ENCODE measurements at regions not wholly inside any gene's neighbourhood (a gene's known extent, or its start where the extent isn't known, plus 50 kb on each side); places are given as distances from the start of the nearest gene placed in this dataset.
"Not testable (repeated sequence)": the region's sequence is repeated elsewhere in the genome, so short reads cannot be mapped to it uniquely, and the experiment has no call there.

DNA sequence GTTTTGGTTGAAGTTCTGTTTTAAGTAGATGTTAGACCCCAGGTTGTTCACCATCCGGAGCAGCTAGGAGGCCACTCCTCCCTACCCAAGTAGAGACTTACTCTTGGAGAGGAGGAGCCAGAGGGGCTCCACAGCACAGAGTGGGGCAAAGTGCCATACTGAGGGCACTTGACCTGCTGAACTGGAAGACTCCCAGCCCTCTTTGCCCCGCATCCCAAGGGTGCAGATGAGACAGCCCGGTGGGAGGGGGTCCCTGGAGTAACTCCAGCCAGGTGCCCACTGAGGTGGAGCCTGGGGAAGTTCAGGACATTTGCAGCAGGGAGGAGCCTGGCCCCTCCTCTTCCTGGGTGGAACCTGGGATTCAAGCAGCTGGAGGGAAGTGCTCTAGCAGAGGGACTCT lies 102.1 kb upstream of the GPR6 start:
- H3K4me3 Mint-ChIP-seq = no peak overlapping the region

GRCh38 chr6:109877028-109878004 lies 100.8 kb upstream of the GPR6 start:
- Mint-ChIP-seq H3K4me3 (peak overlapping the region; percentile 6 to 55 (median 26)), H3K4me1 (peaks cover 18% of the 10 kb centered on the region), H3K9me3 (no peaks in the 10 kb centered on the region)

More for the DNA sequence above, 102.1 kb upstream of the GPR6 start:
- no peaks in the 10 kb centered on the region for H3K9me3 Mint-ChIP-seq
- no peaks in the 10 kb centered on the region for H3K27me3 Mint-ChIP-seq (ENCODE audit: low read depth)
- TF ChIP-seq, protein P1, sequence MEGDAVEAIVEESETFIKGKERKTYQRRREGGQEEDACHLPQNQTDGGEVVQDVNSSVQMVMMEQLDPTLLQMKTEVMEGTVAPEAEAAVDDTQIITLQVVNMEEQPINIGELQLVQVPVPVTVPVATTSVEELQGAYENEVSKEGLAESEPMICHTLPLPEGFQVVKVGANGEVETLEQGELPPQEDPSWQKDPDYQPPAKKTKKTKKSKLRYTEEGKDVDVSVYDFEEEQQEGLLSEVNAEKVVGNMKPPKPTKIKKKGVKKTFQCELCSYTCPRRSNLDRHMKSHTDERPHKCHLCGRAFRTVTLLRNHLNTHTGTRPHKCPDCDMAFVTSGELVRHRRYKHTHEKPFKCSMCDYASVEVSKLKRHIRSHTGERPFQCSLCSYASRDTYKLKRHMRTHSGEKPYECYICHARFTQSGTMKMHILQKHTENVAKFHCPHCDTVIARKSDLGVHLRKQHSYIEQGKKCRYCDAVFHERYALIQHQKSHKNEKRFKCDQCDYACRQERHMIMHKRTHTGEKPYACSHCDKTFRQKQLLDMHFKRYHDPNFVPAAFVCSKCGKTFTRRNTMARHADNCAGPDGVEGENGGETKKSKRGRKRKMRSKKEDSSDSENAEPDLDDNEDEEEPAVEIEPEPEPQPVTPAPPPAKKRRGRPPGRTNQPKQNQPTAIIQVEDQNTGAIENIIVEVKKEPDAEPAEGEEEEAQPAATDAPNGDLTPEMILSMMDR (IDR thresholded peaks at IDR 0.05; ENCODE audit: unreplicated experiment in 3 of 3) = no peak
- peaks cover 18% of the 10 kb centered on the region for H3K4me1 Mint-ChIP-seq
- H3K27ac Mint-ChIP-seq = peak overlapping the region; percentile 99
- H3K36me3 Mint-ChIP-seq (ENCODE audit: low read depth) = no peaks in the 10 kb centered on the region

GRCh38 chr6:109878005-109878690 lies 100.0 kb upstream of the GPR6 start:
- H3K36me3 Mint-ChIP-seq (ENCODE audit: low read depth); H3K9me3 Mint-ChIP-seq; H3K27me3 Mint-ChIP-seq (ENCODE audit: low read depth): not testable (repeated sequence)
- Mint-ChIP-seq H3K4me1 (peaks cover 14% of the 10 kb centered on the region), H3K27ac (peak overlapping the region; percentile 99), H3K4me3 (peak overlapping the region; percentile 6 to 55 (median 26))

More at GRCh38 chr6:109877028-109878004, 100.8 kb upstream of the GPR6 start:
- H3K36me3 Mint-ChIP-seq (ENCODE audit: low read depth) = no peaks in the 10 kb centered on the region
- TF ChIP-seq, protein P1 (IDR thresholded peaks at IDR 0.05; ENCODE audit: unreplicated experiment in 3 of 3) = no peak
- peak overlapping the region; percentile 99 for H3K27ac Mint-ChIP-seq
- H3K27me3 Mint-ChIP-seq (ENCODE audit: low read depth) = no peaks in the 10 kb centered on the region

GRCh38 chr6:109879081-109879480 lies 99.0 kb upstream of the GPR6 start:
- H3K4me1 Mint-ChIP-seq = peaks cover 14% of the 10 kb centered on the region
- H3K4me3 Mint-ChIP-seq; H3K36me3 Mint-ChIP-seq (ENCODE audit: low read depth); H3K27me3 Mint-ChIP-seq (ENCODE audit: low read depth); H3K9me3 Mint-ChIP-seq: not testable (repeated sequence)
- peak overlapping the region; percentile 87 to 99 (median 99) for H3K27ac Mint-ChIP-seq

- Mint-ChIP-seq H3K4me3 (no peak overlapping the region), H3K36me3 (ENCODE audit: low read depth) (no peaks in the 10 kb centered on the region), H3K4me1 (peaks cover 14% of the 10 kb centered on the region), H3K9me3 (no peaks in the 10 kb centered on the region), H3K27ac (peak overlapping the region; percentile 87 to 99 (median 99)), H3K27me3 (ENCODE audit: low read depth) (no peaks in the 10 kb centered on the region)
- TF ChIP-seq, protein P1 (IDR thresholded peaks at IDR 0.05; ENCODE audit: unreplicated experiment in 3 of 3) = no peak
Measured at GRCh38 chr6:109879521-109879920, 98.6 kb upstream of the GPR6 start.

GRCh38 chr6:109881069-109881468 lies 97.0 kb upstream of the GPR6 start:
- not testable (repeated sequence) for H3K9me3 Mint-ChIP-seq; H3K4me3 Mint-ChIP-seq; H3K36me3 Mint-ChIP-seq (ENCODE audit: low read depth); H3K27me3 Mint-ChIP-seq (ENCODE audit: low read depth); H3K27ac Mint-ChIP-seq
- H3K4me1 Mint-ChIP-seq = peaks cover 14% of the 10 kb centered on the region

- not testable (repeated sequence) for H3K36me3 Mint-ChIP-seq (ENCODE audit: low read depth); H3K9me3 Mint-ChIP-seq; H3K27me3 Mint-ChIP-seq (ENCODE audit: low read depth); H3K4me3 Mint-ChIP-seq
- Mint-ChIP-seq H3K27ac (peak overlapping the region in 1 of 3 experiments; percentile 16), H3K4me1 (peaks cover 14% of the 10 kb centered on the region)
Measured at GRCh38 chr6:109881953-109882490, 96.1 kb upstream of the GPR6 start.

Data from nephron (organoid).